GM19035 (cell line): ENCODE measurements at regions not wholly inside any gene's neighbourhood (a gene's known extent, or its start where the extent isn't known, plus 50 kb on each side); places are given as distances from the start of the nearest gene placed in this dataset.
A peak's percentile ranks its signal among the peaks of the same experiment; 100 is the strongest.

Experiments used
- ATAC-seq: cut with Tn5 transposase; IDR thresholded peaks from one replicate; pipeline ENCODE4 v1.9.1; 2021; ENCODE audit not compliant: unreplicated experiment

- no peak for ATAC-seq
Observed at GRCh38 chr6:144797881-144798589, 512.9 kb downstream of the UTRN start.

GRCh38 chr6:144804246-144804790, 519.2 kb downstream of the UTRN start:
- no peak for ATAC-seq

- no peak for ATAC-seq
Observed at GRCh38 chr6:144805049-144805448, 519.9 kb downstream of the UTRN start.

- ATAC-seq = no peak
Observed at GRCh38 chr6:144806222-144806621, 521.1 kb downstream of the UTRN start.

- ATAC-seq = no peak
Observed at GRCh38 chr6:144809120-144809519, 524.0 kb downstream of the UTRN start.

GRCh38 chr6:144809969-144810368, 524.8 kb downstream of the UTRN start:
- ATAC-seq = no peak

- no peak for ATAC-seq
Observed at GRCh38 chr6:144811140-144811539, 526.0 kb downstream of the UTRN start.

GRCh38 chr6:144816936-144817335, 531.8 kb downstream of the UTRN start:
- no peak for ATAC-seq

GRCh38 chr6:144820270-144820669, 535.1 kb downstream of the UTRN start:
- ATAC-seq = peak; percentile 86

GRCh38 chr6:144823131-144823530, 538.0 kb downstream of the UTRN start:
- no peak for ATAC-seq

GRCh38 chr6:144824018-144824417, 538.9 kb downstream of the UTRN start:
- ATAC-seq = no peak

GRCh38 chr6:144834426-144835038, 549.4 kb downstream of the UTRN start:
- ATAC-seq = no peak

GRCh38 chr6:144835322-144835973, 550.3 kb downstream of the UTRN start:
- ATAC-seq = no peak

- ATAC-seq = no peak
Observed at GRCh38 chr6:144840619-144841018, 555.5 kb downstream of the UTRN start.

GRCh38 chr6:144843701-144844100, 558.6 kb downstream of the UTRN start:
- ATAC-seq = no peak

- ATAC-seq = no peak
Observed at GRCh38 chr6:144844596-144844995, 559.5 kb downstream of the UTRN start.

- no peak for ATAC-seq
Observed at GRCh38 chr6:144845186-144845585, 560.1 kb downstream of the UTRN start.

- ATAC-seq = no peak
Observed at GRCh38 chr6:144847916-144848315, 562.8 kb downstream of the UTRN start.

GRCh38 chr6:144849920-144850319, 564.8 kb downstream of the UTRN start:
- ATAC-seq = no peak

- ATAC-seq = no peak
Observed at GRCh38 chr6:144853603-144854002, 568.5 kb downstream of the UTRN start.

GRCh38 chr6:144854654-144855053, 569.5 kb downstream of the UTRN start:
- ATAC-seq = no peak

- no peak for ATAC-seq
Observed at GRCh38 chr6:144855375-144855774, 570.2 kb downstream of the UTRN start.
